Hypothalamus (tissue), 51 donors: ENCODE measurements at regions not wholly inside any gene's neighbourhood (a gene's known extent, or its start where the extent isn't known, plus 50 kb on each side); places are given as distances from the start of the nearest gene placed in this dataset.

ENCODE experiments used
- DNase-seq, 51 donors: peaks; one replicate each; lab custom pipeline; 2025; lab: John Stamatoyannopoulos, UW

DNA sequence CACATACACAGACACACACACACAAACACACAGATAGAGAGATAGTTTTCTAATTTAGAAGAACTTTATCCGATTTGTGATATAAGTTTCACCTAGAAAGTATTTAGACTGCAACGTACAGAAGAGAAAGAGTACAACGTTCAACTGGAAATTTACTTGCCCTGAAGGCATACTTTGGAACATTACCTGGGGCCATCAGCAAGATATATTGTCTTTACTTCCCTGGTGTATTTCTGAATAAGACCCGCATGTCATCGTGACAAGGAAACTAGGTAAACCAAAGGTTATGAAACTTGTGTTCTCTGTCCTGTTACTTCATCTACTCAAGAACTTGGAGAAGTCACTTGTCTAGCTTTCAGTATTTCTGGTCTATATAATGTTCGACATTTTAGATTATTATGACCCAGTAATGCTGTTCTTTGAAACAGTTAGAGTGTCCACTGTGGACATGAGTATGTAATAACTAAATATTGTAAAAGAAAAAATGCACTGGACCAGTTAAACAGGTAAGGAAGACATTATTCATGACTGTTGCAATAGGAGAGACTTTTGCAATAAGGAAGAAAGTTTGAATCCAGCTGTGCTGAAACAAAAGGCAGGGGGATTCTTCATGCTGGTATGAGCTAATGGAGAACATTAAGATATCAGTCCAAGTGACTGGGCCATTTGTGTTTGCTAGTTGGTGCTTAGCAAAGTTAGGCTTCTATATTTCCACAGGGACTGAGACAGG is 1791.1 kb downstream of the MAT2B start:
- DNase-seq = no peak

DNA sequence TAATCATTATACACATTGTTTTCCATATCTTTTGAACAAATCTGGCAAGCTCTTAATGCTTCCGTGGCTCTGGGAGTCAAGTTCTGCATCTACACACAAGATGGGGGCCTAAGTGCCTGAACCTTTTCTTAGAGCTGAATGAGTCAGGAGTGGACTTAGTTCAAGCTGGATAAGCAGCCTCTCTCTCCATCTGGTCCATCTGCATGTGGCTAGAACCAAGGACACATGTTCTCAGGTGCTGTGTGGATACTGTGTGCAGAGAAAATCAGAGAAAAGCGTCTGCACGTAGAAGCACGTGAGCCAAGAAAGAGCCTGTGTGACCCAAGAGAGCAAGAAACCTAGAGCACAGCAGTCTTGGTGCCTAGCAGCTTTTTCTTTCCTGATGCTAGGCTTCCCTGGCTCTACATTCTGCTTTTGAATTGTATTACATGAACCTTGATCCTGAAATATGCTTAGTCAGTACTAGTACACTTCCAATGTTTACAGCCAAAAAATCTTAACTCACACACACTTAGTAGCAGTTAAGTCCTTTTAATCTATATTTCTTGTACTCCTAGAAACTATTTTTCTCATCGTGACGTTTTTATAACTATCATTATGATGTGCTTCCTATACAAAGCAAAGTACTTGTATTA is 1798.9 kb downstream of the MAT2B start:
- no peak for DNase-seq

DNA sequence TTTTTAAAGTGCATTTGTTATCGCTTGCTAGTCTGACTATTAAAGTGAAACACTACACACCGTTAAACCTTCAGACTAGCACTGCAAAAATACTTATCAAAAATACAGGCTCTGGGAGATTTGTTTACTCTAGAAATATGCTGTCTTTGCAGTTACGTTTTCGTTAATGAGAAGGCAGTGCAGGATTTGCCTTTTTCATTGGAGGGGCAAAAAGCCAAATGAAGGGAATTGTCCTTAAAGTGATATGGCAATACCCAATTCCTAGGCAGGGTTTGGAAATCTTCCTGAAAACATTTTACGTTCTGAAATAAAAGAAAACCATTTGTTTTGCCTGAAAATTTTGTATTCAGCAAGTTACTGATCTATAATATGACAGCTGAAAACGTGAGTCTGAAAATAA is 1800.2 kb downstream of the MAT2B start:
- no peak for DNase-seq

DNA sequence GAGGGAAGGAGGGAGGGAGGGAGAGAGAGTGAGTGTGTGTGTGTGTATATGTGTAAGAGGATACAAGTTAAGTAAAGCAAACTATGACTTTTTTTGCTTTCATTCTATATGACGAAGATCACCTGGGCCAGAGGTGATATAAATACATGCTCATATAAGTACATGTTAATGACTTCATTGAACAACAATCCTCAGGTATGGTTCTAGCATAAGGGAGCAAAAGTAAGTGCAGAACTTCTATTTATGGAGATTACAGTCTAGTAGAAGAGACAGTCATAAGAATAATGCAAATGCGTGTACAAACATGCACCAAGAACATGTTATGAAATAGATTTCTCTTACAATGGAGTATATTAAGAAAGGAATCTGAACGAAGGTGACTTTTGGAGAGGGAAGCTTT is 1804.0 kb downstream of the MAT2B start:
- no peak for DNase-seq

DNA sequence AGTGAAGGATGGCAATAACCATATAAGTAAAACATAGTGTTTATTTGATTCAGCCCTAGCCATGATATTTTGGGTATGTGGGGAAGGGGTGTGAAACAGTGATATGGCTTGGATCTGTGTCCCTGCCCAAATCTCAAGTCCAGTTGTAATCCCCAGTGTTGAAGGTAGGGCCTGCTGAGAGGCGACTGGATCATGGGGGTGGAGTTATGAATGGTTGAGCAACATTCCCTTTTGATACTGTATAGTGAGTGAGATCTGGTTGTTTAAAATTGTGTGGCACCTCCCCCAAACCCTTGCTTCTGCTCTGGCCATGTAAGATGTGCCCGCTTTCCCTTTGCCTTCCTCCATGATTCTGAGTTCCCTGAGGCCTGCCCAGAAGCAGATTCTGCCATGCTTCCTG is 1804.6 kb downstream of the MAT2B start:
- DNase-seq = no peak

DNA sequence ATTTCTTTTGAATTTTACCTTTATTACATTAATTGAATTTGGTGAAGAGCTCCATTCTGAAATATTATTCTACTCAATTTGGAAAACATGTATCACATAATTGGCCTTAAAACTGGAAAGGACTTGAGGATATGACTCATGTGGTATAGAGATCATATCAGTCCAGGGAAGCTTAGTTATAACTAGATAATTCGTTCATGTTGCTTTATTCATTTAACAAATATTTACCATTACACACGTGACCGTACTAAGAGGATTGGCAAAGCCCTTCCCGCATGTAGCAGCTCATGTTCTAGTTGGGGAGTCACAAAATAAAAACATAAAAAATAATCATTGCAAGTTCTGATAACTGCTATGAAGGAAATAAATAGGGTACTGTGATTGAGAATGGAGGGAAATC is 1816.5 kb downstream of the MAT2B start:
- DNase-seq = no peak

DNA sequence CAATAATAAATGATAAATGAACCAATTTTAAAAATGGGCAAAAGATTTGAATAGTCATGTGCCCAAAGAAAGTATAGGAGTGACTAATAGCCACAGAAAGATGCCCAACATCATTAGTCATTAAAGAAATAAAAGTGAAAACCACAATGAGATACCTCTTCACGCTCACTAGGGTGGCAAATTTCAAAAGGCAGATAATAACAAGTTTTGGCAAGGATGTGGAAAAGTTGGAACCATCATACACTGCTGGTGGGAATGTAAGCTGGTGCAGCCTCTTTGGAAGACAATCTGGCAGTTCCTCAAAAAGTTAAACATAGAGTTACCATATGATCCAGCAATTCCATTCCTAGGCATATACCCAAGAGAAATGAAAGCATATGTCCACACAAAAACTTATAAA is 1819.8 kb downstream of the MAT2B start:
- no peak for DNase-seq

DNA sequence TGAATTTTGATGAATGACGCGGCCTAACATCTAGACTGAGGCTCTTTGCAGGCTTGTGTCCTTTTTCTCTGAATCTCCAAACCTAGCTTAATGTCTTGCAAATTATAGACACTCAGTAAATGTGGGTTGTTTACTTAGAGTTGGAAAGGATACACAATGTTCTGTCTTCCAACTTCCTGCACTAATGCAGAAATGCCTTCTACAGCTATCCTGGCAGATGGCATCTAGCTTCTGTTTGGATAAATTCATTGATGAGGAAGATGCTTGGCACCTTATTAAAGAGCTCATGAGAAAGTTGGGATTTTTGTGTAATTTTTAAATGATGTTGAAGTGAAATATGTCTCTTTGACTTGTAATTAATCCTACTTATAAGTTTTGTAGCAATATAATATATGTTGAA is 1822.2 kb downstream of the MAT2B start:
- DNase-seq = no peak

DNA sequence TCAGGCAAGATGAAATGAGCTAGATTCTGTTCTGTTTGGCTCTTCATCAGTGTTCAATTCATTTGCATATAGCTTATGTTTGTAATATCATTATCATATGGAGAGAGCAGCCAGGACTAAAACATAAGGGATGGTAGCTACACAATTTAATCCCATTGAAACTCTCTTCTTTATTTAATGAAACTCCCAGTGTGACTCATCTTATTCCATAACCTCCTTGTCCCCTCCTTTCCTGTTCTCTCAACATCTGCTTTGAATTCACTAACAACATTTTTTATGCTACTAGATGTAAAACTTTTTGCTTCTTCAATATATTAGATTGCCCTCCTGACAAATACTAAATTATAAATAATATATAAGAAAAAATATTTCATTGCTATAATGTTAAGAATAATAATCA is 1823.4 kb downstream of the MAT2B start:
- DNase-seq = no peak

DNA sequence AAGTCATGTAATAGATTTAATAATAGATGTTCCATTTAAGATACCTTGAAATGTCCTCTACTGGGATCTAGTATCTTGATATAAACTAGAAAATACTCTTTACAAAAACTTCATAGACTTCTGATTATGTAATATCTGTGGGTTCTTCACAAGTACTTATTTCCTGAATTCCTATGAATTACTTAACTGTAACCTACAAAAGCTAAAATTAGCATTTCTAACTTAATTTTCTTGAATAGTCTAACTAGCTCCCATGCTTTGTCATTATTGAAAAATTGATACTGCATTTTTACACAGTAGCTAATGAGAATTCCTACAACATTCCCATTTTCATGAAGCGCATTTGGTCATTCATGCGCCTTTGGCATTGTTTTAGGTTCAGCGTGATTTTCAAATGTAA is 1828.2 kb downstream of the MAT2B start:
- DNase-seq = no peak

DNA sequence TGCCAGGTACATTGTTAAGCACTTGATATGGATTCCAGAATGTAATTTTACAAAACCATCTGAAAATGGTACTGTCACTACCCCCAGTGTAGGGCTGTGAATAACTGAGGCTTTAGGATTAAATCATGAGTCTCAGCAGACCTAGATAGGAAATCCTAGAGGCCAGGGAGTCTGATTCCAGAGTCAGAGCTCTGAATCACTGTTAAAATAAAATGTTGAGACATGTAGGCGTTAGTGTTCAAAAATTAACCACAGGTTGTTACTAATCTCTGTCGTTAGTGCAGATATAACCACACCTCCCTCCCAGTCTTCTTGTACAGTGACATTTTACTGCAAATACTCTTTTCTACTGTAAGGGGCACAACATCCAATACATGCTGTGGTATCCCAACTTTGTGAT is 1828.8 kb downstream of the MAT2B start:
- peak in 1 of 51 donors; percentile 4 for DNase-seq

DNA sequence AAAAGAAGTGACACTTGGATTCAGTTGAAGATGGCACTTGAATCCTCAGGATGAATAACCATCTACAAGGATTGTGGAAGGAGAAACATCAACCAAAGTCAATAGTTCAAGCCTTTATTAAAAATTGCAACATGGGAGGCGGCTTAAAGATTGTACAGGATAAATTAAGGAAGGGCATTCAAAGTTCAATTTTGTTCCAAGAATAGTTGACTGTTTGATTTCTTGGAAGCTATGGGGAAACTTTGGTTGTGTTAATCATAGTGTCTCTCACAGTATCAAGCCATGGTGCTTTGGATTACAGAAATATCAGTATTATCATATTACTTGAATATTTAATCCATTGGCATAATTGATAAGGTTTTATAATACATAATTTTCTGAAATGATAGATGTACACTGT is 1844.3 kb downstream of the MAT2B start:
- no peak for DNase-seq

DNA sequence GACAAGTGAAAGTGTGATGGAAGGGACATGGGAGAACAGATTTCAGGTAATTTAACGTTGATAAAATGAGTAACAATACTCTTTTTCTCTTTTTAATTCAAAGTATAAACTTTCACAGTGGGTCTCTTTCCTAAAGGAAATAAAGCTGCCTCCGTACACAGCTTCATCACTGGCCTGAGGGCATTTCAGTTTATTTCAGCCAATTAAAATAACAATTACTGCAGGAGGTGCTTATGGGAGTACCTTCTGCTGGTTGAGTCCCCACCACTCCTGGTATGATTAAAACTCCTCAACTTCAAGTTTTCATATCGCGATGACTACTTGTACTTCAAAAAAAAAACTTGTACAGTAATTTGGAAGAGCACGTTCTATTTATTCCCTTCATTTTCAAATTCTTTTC is 1845.9 kb downstream of the MAT2B start:
- DNase-seq = no peak

DNA sequence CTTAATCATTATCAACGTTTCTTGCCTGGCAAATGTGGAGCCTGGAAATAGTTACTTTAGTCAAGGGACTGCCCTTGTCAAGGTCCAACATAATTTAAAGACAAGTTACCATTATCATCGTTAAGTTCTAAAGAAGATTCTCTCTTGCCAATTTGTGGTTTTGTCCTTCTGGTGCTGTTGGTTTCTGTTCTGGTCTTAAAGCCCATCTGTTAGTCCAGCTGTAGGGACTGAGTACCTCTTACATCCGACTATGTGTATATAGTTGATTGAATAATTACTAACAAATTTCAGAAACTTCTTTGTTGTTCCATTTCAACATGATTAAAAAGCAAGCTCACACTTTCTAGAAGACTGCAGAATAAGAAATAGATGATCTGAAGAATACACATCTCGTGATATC is 1854.9 kb downstream of the MAT2B start:
- no peak for DNase-seq

DNA sequence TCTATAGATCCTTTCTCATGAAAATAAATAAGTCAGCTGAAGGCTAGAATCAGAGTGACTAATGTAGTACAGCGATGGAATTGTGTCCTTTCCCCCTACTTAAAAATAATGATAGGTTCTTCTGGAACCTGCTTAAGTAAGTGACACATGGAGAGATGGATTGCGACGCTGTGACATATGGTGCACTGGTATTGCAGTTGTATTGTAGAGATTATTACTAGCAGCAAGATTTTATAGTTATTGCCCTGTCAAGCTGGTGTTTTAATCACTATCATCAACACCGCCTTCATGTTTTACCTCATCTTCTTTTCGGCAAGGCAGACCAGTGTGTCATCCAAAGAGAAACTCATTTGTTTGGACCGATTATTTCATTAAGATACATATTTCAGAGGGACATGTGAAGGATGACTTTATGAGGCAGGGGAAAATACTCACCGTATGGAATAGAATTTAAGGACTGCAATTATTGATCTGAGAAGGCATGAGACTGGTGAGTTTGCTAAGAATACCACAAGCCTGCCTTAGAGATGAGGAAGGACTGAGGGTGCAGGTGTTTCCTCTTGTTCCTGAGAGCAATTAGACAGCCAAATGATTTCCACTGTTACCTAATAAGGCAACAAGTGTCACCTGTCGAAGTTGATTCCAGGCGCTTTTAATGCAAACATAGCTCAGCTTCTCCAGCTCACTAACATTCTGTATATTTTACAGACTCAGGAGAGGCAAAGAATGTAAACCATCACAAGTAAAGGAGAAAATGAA is 1855.5 kb downstream of the MAT2B start:
- no peak for DNase-seq

DNA sequence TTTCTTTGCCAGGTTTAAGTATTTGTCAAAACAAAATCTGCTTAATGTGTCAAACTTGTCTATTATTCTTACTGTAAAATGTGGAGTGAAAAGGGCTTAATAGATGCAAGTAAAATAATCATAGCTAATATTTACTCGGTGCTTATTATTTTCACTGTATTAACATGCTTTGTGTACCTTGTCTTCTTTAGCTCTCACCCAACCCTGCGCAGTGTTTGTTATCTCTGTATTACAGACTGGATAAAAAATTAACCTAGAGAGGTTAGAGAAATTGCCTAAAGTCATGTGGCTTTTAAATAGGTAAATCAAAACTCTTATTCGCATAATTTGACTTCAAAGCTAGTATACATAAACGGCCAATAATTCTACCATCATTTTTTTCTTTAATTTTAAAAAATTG is 1864.8 kb downstream of the MAT2B start:
- DNase-seq = no peak

DNA sequence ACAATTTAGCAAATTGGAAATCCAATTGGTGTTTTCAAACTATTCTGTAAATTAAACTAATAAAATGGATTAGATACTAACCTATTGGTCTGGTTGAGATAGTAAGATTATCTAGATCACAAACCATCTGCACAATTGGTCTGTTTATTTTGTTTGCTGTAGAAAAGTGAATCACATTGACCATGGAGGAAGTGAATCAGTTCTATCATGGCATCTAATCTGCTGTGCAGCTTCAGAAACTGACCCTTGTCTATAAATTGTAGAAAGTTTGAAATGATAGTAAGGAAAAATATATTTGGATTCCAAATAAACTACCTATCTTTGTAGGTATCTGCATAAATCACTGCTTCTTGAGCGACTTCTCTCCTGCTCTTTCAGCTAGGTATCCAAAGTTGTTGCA is 1865.4 kb downstream of the MAT2B start:
- no peak for DNase-seq

DNA sequence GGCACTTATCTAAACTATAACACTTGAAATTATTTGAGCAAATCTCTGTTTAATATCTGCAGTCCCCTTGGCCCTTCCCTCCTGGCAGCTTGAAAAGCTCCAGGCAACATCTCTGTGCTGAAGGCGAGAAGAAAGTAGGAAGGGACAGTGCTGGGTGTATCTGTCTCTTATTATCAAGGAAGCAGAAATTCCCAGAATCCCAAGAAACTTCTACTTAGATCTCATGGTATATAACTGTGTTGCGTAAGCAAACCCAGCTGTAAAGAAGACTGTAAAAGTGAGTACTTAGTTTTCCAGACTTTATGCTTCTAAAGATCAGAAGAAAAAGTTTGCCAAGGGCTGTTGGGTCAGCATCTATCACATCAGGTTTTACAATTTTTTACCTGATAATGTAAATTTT is 1869.8 kb downstream of the MAT2B start:
- no peak for DNase-seq

DNA sequence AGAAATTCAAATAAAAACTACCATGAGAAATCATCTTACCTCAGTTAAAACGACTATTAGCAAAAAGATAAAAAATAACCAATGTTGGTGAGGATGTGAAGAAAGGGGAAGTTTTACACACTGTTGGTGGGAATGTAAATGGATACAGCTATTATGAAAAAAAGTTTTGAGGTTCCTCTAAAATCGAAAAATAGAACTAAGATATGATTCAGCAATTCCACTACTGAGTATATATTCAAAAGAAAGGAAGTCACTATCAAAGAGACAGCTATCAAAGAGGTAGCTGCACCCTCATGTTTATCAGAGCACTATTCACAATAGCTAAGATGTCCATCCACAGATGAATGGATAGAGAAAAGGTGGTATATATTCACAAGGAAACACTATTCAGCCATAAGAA is 1888.4 kb downstream of the MAT2B start:
- DNase-seq = no peak

DNA sequence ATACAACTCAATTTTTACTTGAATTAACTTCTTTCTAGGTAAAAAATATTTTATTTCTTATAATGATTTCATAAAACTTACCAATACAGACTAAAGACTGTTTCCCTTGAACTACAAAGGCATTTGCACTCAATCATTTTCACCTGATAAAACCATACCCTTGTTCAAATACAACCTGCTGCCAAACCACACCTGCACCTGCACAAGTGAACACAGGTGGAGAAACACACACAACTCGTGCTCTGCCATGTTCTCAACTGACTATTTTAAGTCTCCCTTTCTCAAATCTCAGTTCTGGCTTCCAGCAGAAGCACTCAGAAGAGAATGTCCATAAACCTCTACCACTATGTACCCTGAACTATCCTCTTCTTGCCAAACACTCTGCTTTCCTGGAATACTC is 1892.1 kb downstream of the MAT2B start:
- no peak for DNase-seq

DNA sequence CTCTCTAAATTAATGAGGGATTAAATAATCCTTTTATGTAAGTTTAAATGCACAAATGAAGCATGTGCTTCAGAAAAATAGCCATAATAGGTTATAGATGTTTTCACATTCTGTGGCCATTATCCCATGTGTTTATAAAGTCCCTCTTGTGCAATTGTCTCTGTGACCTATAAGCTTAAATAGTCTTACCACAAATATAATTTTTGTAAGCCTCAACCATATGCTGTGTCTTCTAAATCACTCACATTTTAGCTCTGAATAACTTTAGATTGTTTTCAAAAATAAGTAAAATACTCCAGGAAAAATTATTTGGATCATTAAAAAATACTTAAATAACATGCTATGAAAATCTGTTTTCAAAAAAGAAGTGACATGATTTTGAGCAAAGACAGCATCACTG is 1894.7 kb downstream of the MAT2B start:
- DNase-seq = no peak

DNA sequence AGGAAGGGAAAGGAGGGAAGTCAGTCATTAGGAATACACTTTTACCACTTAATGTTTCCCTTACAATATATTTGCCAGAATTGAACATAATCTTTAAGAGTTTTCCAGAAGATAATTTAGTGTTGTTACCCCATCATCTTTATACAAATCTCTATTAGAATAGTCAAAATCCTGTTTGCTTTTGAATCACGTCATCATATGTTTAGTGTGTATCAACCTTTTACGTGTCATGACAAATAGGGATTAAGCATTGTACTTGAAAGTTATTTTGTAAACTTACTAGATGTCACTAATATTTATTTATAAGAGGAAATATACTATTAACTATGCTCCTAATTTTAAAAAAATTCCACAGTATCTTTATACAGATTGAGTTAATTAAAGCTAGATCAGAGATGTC is 1899.5 kb downstream of the MAT2B start:
- no peak for DNase-seq
